GM19023 (cell line): ENCODE measurements at regions not wholly inside any gene's neighbourhood (a gene's known extent, or its start where the extent isn't known, plus 50 kb on each side); places are given as distances from the start of the nearest gene placed in this dataset.

ENCODE experiments used
- ATAC-seq: cut with Tn5 transposase; IDR thresholded peaks from one replicate; pipeline ENCODE4 v1.9.1; 2021; ENCODE audit warnings: mild to moderate bottlenecking, moderate library complexity; ENCODE audit not compliant: unreplicated experiment

- ATAC-seq = no peak
These were observed 87.7 kb upstream of the AKIP1 start for GRCh38 chr11:8823174-8823742.

- no peak for ATAC-seq
These were observed 84.7 kb upstream of the AKIP1 start for GRCh38 chr11:8826139-8826786.

GRCh38 chr11:8826901-8827560 lies 84.0 kb upstream of the AKIP1 start:
- ATAC-seq = no peak

GRCh38 chr11:8828046-8828445 lies 82.9 kb upstream of the AKIP1 start:
- no peak for ATAC-seq

GRCh38 chr11:8828580-8829361 lies 82.2 kb upstream of the AKIP1 start:
- no peak for ATAC-seq

GRCh38 chr11:8829556-8829955 lies 81.4 kb upstream of the AKIP1 start:
- no peak for ATAC-seq

GRCh38 chr11:8830641-8831040 lies 80.3 kb upstream of the AKIP1 start:
- no peak for ATAC-seq

GRCh38 chr11:8831861-8832260 lies 79.1 kb upstream of the AKIP1 start:
- ATAC-seq = no peak

GRCh38 chr11:8832571-8833260 lies 78.3 kb upstream of the AKIP1 start:
- ATAC-seq = peak; percentile 93

GRCh38 chr11:8833568-8834315 lies 77.2 kb upstream of the AKIP1 start:
- no peak for ATAC-seq

GRCh38 chr11:8834379-8834778 lies 76.6 kb upstream of the AKIP1 start:
- no peak for ATAC-seq

- ATAC-seq = no peak
These were observed 72.7 kb upstream of the AKIP1 start for GRCh38 chr11:8838248-8838647.

- ATAC-seq = no peak
These were observed 71.6 kb upstream of the AKIP1 start for GRCh38 chr11:8839306-8839956.

GRCh38 chr11:8839957-8840945 lies 70.7 kb upstream of the AKIP1 start:
- no peak for ATAC-seq

- no peak for ATAC-seq
These were observed 69.1 kb upstream of the AKIP1 start for GRCh38 chr11:8841899-8842298.

- no peak for ATAC-seq
These were observed 52.2 kb upstream of the AKIP1 start for GRCh38 chr11:8858808-8859207.
